NB4 (cell line): ENCODE measurements at regions not wholly inside any gene's neighbourhood (a gene's known extent, or its start where the extent isn't known, plus 50 kb on each side); places are given as distances from the start of the nearest gene placed in this dataset.

Source experiments
- CTCF ChIP-seq: IDR thresholded peaks from one replicate; pipeline ENCODE4 v1.5.1; 2012; ENCODE audit warnings: low read depth, low read length
- MAX ChIP-seq: IDR thresholded peaks from 2 replicates; pipeline ENCODE4 v1.6.1; 2011; ENCODE audit warnings: low read depth, low read length
- MYC ChIP-seq: IDR thresholded peaks from 2 replicates; pipeline ENCODE4 v1.6.1; 2011; ENCODE audit warnings: low read depth, low read length
- POLR2A ChIP-seq: IDR thresholded peaks from 2 replicates; pipeline ENCODE4 v1.6.1; 2011; ENCODE audit warnings: mild to moderate bottlenecking; ENCODE audit not compliant: insufficient read length; ENCODE audit errors: extremely low read depth

GRCh38 chr2:145064511-145064910 is 544.6 kb upstream of the ZEB2 start:
- TF ChIP-seq CTCF, result no peak
- TF ChIP-seq POLR2A, result no peak
- no peak for TF ChIP-seq MAX
- no peak for TF ChIP-seq MYC
